AG04450 (cell line): ENCODE measurements at regions not wholly inside any gene's neighbourhood (a gene's known extent, or its start where the extent isn't known, plus 50 kb on each side); places are given as distances from the start of the nearest gene placed in this dataset.

Experiments used
- CTCF ChIA-PET: fragments of 300-600, 350-600 bp; formaldehyde crosslinking; extraction: SDS; loops from one replicate; lab custom pipeline; 2022; ENCODE audit warnings: antibody characterized with exemption, inconsistent platforms; lab: Charles Lee
- POLR2A ChIA-PET: fragments of 350-600 bp; formaldehyde crosslinking; extraction: SDS; loops from one replicate; lab custom pipeline; 2021; ENCODE audit warnings: antibody characterized with exemption, inconsistent platforms; lab: Yijun Ruan, JAX
- DNase-seq: peaks from one replicate; pipeline ENCODE4 v3.0.0-alpha.2; 2011; ENCODE audit warnings: low read depth, low spot score
- H3K27ac ChIP-seq: one replicate; pipeline ENCODE4 v1.5.1; 2012; ENCODE audit warnings: low read depth, low read length, control low read depth
- H3K27me3 ChIP-seq: one replicate; pipeline ENCODE4 v1.6.0; 2012; ENCODE audit warnings: low read length; ENCODE audit not compliant: control insufficient read depth, insufficient read depth
- H3K4me3 ChIP-seq: 2 replicates; pipeline ENCODE4 v1.5.1; 2011; ENCODE audit warnings: mild to moderate bottlenecking, low read depth, low read length, control low read depth
- H3K9me3 ChIP-seq: 2 replicates; pipeline ENCODE4 v1.5.1; 2012; ENCODE audit warnings: low read length; ENCODE audit not compliant: control insufficient read depth, insufficient read depth
- TF ChIP-seq, protein P1 (sequence below): IDR thresholded peaks from 2 replicates; pipeline ENCODE4 v1.5.1; 2011; ENCODE audit warnings: low read depth, low read length, control low read depth, inconsistent platforms

DNA sequence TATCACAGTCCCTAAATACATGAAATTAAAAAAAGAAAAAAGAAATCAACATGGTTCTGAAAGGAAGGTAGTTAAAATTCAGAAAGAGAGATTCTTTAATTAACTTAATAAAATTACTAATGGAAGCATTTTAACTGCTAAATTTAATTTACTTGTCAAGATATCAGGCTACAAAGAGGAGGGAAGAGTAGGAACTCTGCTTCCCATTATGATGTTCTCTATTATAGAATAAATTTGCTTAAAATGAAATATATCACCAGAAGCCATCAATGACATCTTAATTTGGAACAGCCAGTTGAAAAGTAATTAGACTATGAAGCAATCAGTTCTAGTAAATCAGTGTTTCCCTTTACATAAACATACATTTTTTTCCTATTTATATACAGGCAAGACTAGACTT, 611.8 kb upstream of the FANCL start:
- CTCF ChIA-PET = interaction anchor here (1.2 kb wide), 2 partner anchors 12 to 172 kb away, joined by 3 to 6 read pairs; no protein-coding TSS in a partner anchor
- TF ChIP-seq, protein P1, sequence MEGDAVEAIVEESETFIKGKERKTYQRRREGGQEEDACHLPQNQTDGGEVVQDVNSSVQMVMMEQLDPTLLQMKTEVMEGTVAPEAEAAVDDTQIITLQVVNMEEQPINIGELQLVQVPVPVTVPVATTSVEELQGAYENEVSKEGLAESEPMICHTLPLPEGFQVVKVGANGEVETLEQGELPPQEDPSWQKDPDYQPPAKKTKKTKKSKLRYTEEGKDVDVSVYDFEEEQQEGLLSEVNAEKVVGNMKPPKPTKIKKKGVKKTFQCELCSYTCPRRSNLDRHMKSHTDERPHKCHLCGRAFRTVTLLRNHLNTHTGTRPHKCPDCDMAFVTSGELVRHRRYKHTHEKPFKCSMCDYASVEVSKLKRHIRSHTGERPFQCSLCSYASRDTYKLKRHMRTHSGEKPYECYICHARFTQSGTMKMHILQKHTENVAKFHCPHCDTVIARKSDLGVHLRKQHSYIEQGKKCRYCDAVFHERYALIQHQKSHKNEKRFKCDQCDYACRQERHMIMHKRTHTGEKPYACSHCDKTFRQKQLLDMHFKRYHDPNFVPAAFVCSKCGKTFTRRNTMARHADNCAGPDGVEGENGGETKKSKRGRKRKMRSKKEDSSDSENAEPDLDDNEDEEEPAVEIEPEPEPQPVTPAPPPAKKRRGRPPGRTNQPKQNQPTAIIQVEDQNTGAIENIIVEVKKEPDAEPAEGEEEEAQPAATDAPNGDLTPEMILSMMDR = no peak
- Histone ChIP-seq H3K4me3 (no peak overlapping the region), H3K27me3 (no peaks in the 10 kb centered on the region), H3K27ac (no peak overlapping the region), H3K9me3 (no peaks in the 10 kb centered on the region)
- POLR2A ChIA-PET = no interaction called here
- DNase-seq = no peak

DNA sequence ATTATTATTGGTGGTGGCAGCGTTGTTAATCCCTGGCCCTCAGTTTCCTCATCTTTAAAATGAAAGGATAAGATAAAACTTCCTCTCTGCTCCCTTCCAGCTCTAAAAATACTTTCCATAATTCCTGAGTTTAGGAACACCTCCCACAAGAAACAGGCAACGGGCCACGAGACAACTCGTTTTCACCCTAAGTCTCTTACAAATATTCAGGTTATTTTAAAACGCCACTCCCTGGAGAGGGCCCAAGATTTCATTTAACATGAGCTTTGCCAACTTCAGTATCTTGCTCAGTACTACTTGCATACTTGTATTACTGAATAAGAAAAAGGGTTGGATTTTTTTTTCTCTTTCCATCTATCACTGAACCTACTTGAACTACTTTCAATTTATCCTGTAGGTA, 611.1 kb upstream of the FANCL start:
- no peak for DNase-seq
- TF ChIP-seq, protein P1 = no peak
- POLR2A ChIA-PET = no interaction called here
- CTCF ChIA-PET = interaction anchor here (0.6 to 1.2 kb wide), 4 partner anchors 12 to 1858 kb away, joined by 3 to 6 read pairs (median 3); no protein-coding TSS in a partner anchor
- Histone ChIP-seq H3K27ac (no peak overlapping the region), H3K4me3 (no peak overlapping the region), H3K9me3 (no peaks in the 10 kb centered on the region), H3K27me3 (no peaks in the 10 kb centered on the region)

DNA sequence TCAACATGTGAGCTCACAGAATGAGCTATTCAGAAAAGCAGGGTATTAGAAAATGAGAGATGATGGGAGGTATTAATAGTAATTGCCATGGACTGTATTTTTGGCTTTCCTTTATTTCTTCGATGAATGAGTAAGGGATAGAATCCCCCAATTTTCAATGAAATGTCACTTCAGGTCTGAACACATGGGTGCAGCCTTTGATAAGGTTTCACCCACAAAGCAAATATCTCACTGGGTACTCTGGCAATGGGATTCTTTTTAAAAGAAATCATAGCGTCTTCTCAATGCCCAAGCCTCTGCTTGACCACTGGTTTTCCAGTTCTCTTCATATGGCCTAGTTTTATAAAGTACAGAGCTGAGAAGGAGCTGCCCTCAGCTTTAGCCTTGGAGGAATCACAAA, 610.5 kb upstream of the FANCL start:
- TF ChIP-seq, protein P1 = no peak
- no peaks in the 10 kb centered on the region for H3K9me3 ChIP-seq
- no peak for DNase-seq
- no peaks in the 10 kb centered on the region for H3K27me3 ChIP-seq
- H3K27ac ChIP-seq = no peak overlapping the region
- POLR2A ChIA-PET = no interaction called here
- H3K4me3 ChIP-seq = no peak overlapping the region
- CTCF ChIA-PET = interaction anchor here (0.6 to 1.2 kb wide), 5 partner anchors 11 to 1858 kb away, joined by 3 to 6 read pairs (median 3); no protein-coding TSS in a partner anchor

DNA sequence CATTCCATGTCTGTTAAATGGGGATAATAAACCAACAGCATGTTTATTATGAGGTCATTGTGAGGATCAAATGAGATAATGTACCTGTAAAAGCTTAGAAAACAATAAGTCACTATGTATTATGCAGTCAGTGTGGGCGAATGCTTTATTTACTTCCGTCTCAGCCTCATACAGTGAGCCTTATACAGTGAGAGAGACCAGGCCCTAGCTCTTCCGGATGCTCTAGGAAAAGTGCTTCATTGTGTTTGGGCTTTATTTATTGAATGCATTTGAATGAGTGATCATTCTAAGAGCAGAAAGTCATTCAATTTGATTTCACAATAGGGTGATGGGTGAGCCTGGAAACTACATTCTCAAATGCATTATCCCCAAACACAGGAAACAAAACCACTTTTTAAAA, 603.9 kb upstream of the FANCL start:
- Histone ChIP-seq H3K4me3 (no peak overlapping the region), H3K27ac (no peak overlapping the region), H3K27me3 (no peaks in the 10 kb centered on the region), H3K9me3 (no peaks in the 10 kb centered on the region)
- ChIA-PET CTCF (no interaction called here), POLR2A (no interaction called here)
- TF ChIP-seq, protein P1 = no peak
- no peak for DNase-seq

DNA sequence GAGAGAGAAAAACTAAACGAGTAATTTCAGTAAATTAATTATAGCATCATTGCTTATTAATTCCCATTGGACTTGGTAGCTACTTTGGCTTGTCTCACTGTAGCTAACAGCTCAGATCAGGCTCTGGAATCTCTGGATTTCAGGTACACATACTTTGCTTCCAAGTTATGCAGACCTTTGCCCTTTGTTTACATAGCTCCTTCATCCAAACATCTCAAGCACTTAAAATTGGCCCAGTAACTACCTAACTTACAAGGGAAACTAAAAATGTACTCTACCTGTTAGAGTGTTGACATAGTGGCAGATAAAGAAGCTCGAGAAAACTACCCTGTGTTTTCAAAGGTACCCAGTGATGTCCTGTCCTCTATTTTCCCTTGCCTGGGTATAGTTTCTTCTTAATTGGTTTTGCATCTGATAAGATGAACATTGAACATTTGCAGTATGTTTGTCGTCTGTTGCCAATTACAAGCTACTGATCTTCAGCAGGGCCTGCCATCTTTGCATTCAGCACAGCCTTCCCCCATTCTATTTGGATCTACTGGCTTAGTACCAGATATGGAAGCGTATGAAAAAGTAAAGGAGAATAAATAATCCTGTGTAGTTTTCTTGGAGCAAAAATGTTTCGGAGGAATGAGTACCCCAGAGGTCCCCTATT, 601.5 kb upstream of the FANCL start:
- ChIA-PET CTCF (no interaction called here), POLR2A (no interaction called here)
- Histone ChIP-seq H3K9me3 (no peaks in the 10 kb centered on the region), H3K27me3 (no peaks in the 10 kb centered on the region), H3K4me3 (no peak overlapping the region), H3K27ac (no peak overlapping the region)
- no peak for DNase-seq
- TF ChIP-seq, protein P1 = no peak
